GM18499 (cell line): ENCODE measurements at regions not wholly inside any gene's neighbourhood (a gene's known extent, or its start where the extent isn't known, plus 50 kb on each side); places are given as distances from the start of the nearest gene placed in this dataset.
"Not testable (repeated sequence)": the region's sequence is repeated elsewhere in the genome, so short reads cannot be mapped to it uniquely, and the experiment has no call there.

ENCODE experiments used
- ATAC-seq: cut with Tn5 transposase; IDR thresholded peaks from one replicate; pipeline ENCODE4 v1.9.1; 2021; ENCODE audit warnings: moderate number of reproducible peaks; ENCODE audit not compliant: insufficient read depth, unreplicated experiment

DNA sequence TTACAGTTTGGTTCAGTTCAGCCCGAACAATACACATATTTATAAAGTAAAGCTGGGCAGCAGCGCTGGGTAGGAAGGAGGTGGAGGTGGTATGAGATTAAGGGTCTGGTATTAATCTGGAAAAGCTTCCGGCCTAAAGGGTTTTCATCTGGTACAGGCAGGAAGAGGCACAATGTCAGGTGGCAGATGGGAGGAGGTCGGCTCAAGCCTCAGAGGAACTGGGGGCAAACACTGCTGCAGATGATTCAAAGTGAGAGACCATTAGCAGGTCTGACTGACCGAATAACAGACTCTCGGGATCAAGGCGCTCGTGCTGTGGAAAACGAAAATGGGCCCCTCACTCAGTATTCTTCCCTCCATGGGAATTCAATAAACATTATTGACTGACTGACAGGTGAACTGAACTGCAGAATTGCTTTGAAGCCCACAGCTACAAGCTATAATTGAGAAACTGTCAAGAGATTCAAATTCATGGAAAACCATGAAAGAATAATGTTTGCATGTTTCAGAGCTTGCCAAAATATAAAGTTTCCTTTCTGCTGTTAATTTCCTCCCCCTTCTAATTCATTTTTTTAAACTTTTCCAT lies 75.3 kb downstream of the TMEM167A start:
- no peak for ATAC-seq

- no peak for ATAC-seq
Observed at GRCh38 chr5:83000922-83001321, 76.3 kb downstream of the TMEM167A start.

DNA sequence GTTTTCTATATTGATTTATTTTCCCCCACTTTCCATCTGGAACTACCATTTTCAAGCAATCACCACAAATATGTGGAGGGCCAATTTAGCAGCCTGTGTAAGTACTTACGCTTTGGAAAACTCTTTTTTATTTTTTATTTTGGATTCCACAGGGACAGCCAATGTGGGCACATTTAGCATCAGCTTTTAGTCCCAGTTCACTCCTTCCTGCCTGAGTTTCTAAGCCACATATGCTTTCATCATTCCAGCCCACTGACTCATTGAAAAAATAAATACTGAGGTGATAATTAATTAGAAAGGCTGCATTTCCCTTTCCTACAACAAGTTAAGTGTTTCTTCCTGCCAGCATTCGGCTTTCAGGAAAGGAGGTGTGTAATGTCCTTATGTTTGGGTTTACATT lies 76.8 kb downstream of the TMEM167A start:
- no peak for ATAC-seq

GRCh38 chr5:82993416-82993815 lies 83.8 kb downstream of the TMEM167A start:
- ATAC-seq: no peak

GRCh38 chr5:82992646-82993045 lies 84.5 kb downstream of the TMEM167A start:
- no peak for ATAC-seq

DNA sequence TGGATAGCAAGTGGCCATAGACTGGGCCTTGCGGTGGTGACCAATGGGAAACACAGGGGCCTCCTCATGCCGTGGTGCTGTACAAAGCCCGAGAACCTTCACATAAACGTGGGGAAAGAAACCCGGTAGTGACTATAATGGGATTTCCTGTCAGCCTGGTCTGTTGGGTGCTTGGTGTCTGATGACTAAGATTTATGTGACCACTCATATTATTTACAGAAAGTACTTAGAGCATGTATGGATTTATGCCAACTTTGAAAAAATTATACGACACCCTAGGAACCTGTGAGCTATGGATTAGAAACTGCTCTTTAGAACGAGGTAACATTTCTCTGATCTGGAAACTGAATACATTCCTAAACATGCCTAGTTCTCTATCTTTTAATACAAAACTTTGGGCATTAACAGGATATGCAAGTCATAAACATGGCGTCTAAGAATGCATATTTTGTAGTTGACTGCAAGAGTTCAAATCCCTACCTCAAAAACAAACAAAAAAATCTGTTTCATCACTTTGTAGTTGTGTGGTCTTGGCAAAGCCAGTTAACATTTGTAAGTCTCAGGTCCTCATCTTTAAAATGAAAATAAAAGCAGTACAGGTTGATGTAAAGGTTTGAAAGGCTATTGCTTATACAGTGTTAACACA lies 85.4 kb downstream of the TMEM167A start:
- ATAC-seq: no peak

DNA sequence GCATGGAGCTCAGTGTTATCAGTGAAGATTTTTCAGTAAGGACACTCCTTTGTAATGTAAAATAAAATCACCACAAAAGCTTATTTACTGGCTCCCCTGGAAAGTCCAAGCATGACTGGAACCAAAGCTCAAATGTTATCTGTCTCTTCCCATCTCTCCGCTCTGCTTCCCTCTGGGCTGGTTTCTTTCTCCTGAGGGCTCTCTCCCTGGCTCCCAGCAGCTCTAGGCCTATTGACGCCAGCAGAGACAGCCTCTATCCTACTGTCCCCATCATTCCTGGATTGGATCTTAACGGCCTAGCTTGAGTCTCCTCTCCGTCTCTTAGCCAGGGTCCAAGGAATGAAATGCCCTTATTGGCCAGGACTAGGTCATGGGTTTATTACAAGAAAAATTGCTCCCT lies 86.1 kb downstream of the TMEM167A start:
- no peak for ATAC-seq

- ATAC-seq: no peak
Observed at GRCh38 chr5:82987188-82987587, 90.0 kb downstream of the TMEM167A start.

- no peak for ATAC-seq
Observed at GRCh38 chr5:82986404-82986803, 90.8 kb downstream of the TMEM167A start.

DNA sequence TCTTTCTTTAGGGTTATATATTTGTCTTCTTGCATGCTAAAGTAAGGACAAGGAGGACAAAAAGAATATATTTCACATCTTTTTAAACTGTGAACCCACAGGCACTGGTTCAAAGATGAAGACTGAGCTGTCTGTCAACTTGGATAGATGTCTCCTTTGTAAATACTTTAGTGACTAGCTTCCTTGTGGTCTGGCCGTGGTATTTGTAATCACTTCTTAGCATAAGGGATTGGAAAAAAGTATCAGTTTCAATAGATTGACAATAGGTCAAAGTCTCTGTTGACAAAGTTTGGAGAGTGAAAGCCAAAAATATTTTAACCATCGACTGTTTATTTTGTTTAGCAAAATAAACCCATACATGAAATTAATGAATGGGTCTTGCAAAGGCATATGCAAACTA lies 91.4 kb downstream of the TMEM167A start:
- no peak for ATAC-seq

GRCh38 chr5:82984786-82985735 lies 92.1 kb downstream of the TMEM167A start:
- ATAC-seq: no peak

- ATAC-seq: no peak
Observed at GRCh38 chr5:82982846-82983245, 94.3 kb downstream of the TMEM167A start.

GRCh38 chr5:82976887-82977286 lies 100.3 kb downstream of the TMEM167A start:
- not testable (repeated sequence) for ATAC-seq

GRCh38 chr5:82975812-82976211 lies 101.4 kb downstream of the TMEM167A start:
- no peak for ATAC-seq

- ATAC-seq: no peak
Observed at GRCh38 chr5:82975396-82975795, 101.8 kb downstream of the TMEM167A start.

- ATAC-seq: not testable (repeated sequence)
Observed at GRCh38 chr5:82974346-82974745, 102.8 kb downstream of the TMEM167A start.

DNA sequence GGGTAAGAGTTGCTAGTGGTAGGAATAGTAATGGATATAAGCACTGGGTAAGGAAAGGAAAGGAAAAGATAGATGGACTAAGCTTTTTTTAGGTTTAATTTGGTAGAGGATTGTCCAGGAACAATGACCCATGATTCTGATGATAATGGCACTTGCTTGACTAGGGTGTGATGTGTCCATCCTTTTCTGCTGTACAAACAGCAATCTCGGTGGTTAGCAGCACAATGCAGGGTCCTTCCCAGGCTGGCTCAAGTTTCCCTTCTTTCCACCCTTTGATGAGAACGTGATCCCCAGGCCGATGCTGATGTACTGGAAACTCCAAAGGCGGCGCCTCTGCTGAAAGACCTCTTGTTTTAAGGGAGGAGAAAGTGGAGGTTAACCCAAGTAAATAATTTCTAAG lies 105.3 kb downstream of the TMEM167A start:
- ATAC-seq: no peak

DNA sequence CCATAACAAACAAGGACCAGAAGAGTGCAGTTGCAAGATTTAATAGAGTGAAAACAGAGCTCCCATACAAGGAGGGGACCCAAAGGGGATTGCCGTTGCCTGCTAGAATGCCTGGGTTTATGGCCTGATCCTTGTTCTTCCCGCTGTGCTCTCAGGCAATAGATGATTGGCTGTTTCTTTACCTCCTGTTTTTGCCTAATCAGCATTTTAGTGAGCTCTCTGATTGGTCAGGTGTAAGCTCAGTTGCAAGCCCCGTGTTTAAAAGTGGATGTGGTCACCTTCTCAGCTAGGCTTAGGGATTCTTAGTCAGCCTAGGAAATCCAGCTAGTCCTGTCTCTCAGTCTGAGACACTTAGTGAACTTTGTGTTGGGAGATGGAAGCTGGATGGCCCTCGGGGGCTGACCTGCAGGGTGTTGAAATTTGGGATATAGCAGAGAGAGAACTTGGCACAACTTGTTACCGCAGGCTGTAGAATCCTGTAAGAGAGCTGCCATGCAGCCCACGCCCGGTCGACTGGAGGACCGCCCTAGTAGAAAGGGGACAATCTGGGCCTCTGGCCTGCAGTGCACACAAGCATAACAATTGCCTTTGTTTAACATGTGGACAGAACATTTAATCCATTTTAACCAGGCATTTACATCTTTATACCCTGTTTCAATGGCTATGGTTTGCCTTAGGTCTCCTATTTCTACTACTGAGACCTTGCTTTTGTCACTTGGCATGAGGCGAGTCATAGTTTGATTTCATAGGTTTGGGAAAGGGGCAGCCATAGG lies 106.0 kb downstream of the TMEM167A start:
- not testable (repeated sequence) for ATAC-seq

GRCh38 chr5:82969221-82969976 lies 107.8 kb downstream of the TMEM167A start:
- not testable (repeated sequence) for ATAC-seq

GRCh38 chr5:82967072-82967471 lies 110.1 kb downstream of the TMEM167A start:
- no peak for ATAC-seq
